GM12878 (cell line): ENCODE measurements at regions not wholly inside any gene's neighbourhood (a gene's known extent, or its start where the extent isn't known, plus 50 kb on each side); places are given as distances from the start of the nearest gene placed in this dataset.

Experiments used
- CREB1 ChIP-seq: IDR thresholded peaks from 2 replicates; pipeline ENCODE4 v1.6.1; 2012; ENCODE audit warnings: low read depth, mild to moderate bottlenecking, inconsistent platforms
- EGR1 ChIP-seq, 2 experiments: IDR thresholded peaks; 1 replicate in 1 of 2; 2 replicates in 1 of 2; pipeline ENCODE4 v1.6.1; 2011 to 2012; ENCODE audit warnings: low read depth in 2 of 2, low read length in 2 of 2, borderline replicate concordance in 1 of 2, mild to moderate bottlenecking in 1 of 2, moderate library complexity in 1 of 2
- EZH2 ChIP-seq: IDR thresholded peaks from 2 replicates; pipeline ENCODE4 v1.6.1; 2012; ENCODE audit warnings: low read depth, mild to moderate bottlenecking, control low read depth, inconsistent platforms, low read length, borderline replicate concordance; ENCODE audit not compliant: control insufficient read depth
- HCFC1 ChIP-seq: fragments of 150-350 bp; IDR thresholded peaks from 2 replicates; pipeline ENCODE4 v1.6.1; 2014; ENCODE audit warnings: low read length
- IRF4 ChIP-seq: IDR thresholded peaks from 2 replicates; pipeline ENCODE4 v1.6.1; 2011; ENCODE audit warnings: low read depth, low read length
- PAX5 ChIP-seq: IDR thresholded peaks from 2 replicates; pipeline ENCODE4 v1.6.1; 2011; ENCODE audit warnings: low read depth, low read length, borderline replicate concordance
- RB1 ChIP-seq: fragments of 450-650 bp; formaldehyde crosslinking; IDR thresholded peaks from 2 replicates; pipeline ENCODE4 v1.6.1; 2017; ENCODE audit warnings: mild to moderate bottlenecking, borderline replicate concordance
- TAF1 ChIP-seq: IDR thresholded peaks from 2 replicates; pipeline ENCODE4 v1.6.1; 2011; ENCODE audit warnings: mild to moderate bottlenecking, low read depth, low read length, borderline replicate concordance
- ZNF274 ChIP-seq: IDR thresholded peaks from one replicate; pipeline ENCODE4 v1.8.0; 2011; ENCODE audit not compliant: insufficient read length, insufficient read depth
- TF ChIP-seq, protein P1 (sequence below), 3 experiments: IDR thresholded peaks in 2 of 3; conservative IDR thresholded peaks in 1 of 3; 2 replicates each; pipeline ENCODE4 v1.5.1; 2011; ENCODE audit warnings: low read depth in 3 of 3, low read length in 3 of 3, mild to moderate bottlenecking in 3 of 3, control low read depth in 2 of 3, moderate library complexity in 2 of 3, inconsistent platforms in 1 of 3, mixed read lengths in 1 of 3; ENCODE audit not compliant: control insufficient read depth in 2 of 3, insufficient read depth in 1 of 3; ENCODE audit errors: extremely low read depth in 1 of 3

DNA sequence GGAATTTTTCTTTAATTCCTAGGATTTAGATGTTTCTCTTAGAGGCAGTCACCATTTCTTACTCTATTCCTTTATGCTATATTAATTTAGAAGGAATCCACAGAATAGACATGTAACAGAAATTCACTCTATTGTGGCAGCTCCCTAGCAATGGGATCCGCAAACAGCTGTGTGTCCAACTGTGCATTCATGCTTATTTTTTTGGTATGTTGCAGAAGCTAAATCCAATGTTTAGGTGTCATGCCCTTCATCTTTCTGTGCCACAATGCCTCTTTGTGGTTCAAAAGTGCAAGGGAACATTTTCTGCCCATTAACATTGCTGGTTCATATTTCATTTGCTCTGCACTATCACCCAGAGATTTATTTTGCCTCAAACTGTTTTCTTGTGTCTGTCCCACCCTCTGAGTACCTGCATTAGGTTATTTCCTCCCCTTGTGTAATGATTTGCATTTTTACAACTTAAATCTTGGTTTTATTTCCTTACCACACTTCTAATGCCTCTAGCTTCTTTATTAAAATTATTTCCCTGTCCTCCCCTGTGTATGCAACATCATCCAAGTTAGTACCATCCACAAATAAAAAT is 816.5 kb downstream of the EFNA5 start:
- no peak for TF ChIP-seq ZNF274
- no peak for TF ChIP-seq CREB1
- no peak for TF ChIP-seq TAF1
- no peak for TF ChIP-seq IRF4
- no peak for TF ChIP-seq RB1
- TF ChIP-seq, protein P1, sequence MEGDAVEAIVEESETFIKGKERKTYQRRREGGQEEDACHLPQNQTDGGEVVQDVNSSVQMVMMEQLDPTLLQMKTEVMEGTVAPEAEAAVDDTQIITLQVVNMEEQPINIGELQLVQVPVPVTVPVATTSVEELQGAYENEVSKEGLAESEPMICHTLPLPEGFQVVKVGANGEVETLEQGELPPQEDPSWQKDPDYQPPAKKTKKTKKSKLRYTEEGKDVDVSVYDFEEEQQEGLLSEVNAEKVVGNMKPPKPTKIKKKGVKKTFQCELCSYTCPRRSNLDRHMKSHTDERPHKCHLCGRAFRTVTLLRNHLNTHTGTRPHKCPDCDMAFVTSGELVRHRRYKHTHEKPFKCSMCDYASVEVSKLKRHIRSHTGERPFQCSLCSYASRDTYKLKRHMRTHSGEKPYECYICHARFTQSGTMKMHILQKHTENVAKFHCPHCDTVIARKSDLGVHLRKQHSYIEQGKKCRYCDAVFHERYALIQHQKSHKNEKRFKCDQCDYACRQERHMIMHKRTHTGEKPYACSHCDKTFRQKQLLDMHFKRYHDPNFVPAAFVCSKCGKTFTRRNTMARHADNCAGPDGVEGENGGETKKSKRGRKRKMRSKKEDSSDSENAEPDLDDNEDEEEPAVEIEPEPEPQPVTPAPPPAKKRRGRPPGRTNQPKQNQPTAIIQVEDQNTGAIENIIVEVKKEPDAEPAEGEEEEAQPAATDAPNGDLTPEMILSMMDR (IDR thresholded peaks at IDR 0.05 in 2 of 3, conservative IDR thresholded peaks at IDR 0.05 in 1 of 3; ENCODE audit: control insufficient read depth in 2 of 3, extremely low read depth in 1 of 3, insufficient read depth in 1 of 3, low read depth in 3 of 3, low read length in 3 of 3), result no peak
- no peak for TF ChIP-seq EGR1 (IDR thresholded peaks at IDR 0.05; ENCODE audit: borderline replicate concordance in 1 of 2, low read depth in 2 of 2, low read length in 2 of 2)
- no peak for TF ChIP-seq EZH2
- no peak for TF ChIP-seq HCFC1
- TF ChIP-seq PAX5, result no peak
